ENCODE measurements at regions not wholly inside any gene's neighbourhood (a gene's known extent, or its start where the extent isn't known, plus 50 kb on each side); places are given as distances from the start of the nearest gene placed in this dataset.

DNA sequence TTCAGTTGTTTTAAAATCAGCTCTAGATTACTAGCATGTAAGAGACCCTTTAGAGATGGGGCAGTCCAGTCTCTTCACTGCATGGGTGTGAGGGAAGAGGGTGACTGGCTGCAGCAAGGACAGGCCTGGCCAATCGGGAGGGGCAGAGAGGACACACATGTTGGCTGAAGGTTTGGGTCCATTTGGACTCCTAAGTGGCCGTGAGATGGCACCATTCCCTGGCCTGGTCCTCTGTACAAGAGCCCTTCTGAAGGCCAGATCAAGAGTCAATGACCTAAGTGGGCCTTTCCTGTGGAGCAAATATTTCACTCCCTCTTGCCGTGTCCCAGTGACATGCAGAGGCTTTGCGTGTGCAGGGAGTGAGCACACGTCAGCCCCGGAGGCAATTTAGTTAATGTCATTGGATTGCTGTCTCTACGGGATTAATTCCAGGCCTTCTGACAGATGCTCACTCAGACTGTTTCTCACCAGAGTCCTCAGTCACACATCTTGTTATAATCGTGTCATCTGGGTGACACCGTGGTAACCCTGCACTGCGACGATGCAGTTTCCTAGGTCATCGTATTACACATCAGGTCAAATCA is 613.0 kb downstream of the NPHP4 start:
- no peak for DNase-seq (ENCODE audit: low read depth in 2 of 2)

DNA sequence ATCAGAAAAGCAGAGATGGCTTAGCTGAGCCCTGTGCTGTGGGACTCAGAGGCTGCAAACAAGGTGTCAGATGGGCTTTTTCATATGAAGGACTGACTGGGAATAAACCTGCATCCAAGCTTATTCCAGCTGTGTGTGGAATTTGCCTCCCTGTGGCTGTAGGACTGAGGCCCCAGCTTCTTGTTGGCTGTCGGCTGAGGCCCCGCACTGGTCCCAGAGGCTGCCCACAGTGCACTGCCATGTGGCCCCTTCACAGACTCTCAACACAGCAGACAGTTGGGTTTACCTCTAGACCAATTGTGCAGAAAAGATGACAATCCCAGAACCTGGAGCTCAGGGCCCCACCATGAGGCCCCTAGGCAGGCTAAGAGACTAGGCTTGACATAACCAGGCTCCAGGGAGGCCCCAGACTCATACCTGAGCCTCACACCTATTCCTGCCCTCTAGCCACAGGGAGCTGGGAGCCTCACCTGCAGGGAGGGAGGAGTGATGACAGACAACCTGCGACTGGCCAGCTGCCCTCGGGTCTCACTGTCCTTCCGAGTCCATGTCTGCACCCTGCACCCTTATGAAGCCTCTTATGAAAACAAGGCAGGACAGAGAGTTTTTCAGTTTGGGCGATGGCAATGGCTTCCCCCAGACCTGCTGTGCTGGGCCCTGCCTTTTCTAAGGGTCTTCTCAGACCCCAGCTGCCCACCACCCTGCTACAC is 615.5 kb downstream of the NPHP4 start:
- no peak for DNase-seq (ENCODE audit: low read depth in 2 of 2)

DNA sequence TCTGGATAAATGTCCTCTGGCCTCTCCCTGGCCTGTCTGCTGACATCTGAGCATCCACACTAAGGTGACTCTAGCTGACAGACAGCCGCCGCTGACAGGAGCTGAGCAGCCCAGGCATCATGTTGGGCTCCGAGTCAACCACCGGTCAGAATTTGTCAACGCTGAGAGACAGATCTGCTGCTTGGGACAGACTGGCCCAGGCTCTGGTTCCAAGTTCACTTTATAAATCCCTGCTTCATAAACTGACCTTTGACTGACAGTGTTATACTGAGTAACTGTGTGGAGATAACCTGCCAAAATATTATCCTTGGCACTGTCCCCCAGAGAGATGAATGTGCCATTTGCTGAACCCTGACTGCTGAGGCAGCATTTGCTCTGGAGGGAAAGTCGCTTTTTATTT is 616.7 kb downstream of the NPHP4 start:
- no peak for DNase-seq (ENCODE audit: low read depth in 2 of 2)

DNA sequence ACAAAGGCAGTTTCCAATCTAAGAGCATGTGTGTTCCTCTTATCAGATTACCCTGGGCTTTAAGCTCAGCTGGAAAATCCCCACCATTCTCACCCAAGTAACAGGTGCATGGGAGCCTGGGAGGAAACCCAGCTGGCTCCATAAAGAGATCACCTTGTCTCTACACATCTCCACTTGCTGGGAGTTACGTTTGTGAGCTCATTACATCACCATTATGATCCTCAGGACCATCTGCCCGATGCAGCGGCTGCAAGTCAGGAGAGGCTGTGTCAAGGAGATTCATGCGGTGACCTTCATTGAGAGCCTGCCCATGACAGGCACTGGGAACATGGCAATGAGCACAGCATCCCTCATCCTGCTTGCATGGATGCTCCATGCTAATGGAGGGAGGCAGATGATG is 618.0 kb downstream of the NPHP4 start:
- no peak for DNase-seq (ENCODE audit: low read depth in 2 of 2)

DNA sequence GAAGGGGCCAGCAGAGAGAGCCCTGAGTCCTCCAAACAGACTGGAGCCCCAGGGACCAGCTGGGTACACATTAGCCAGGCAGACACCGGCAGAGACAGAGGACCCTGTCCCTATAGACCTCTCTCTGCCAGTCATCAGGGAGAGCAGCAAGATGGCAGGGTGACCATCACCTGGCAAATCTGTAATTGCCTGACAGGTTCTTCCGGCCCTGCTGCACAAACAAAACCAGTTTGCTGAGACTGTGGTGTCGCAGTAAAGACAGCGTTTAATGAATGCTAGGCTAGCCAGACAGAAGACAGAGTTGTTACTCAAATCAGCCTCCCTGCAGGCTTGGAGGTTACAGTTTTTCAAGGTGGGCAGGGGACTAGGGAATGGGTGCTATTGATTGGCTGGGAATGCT is 618.9 kb downstream of the NPHP4 start:
- no peak for DNase-seq (ENCODE audit: low read depth in 2 of 2)

DNA sequence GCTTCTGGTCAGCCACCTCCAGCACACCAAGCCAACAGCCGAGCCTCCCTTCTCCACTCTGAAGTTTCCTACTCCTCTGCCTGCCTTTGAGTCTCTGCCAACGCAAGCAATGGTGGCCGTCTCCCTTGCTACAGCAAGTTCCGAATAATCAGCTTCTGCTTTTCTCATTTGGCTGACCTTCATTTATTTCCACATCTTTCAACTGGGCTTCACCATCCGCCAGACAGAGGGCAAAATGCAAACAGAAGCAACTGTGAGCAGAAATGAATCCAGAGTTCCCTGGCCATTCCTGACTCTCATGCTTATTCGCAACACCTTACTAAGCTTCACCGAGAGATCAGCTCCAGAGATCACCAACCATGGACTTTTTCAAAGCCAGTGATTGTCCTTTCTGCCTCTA is 621.0 kb downstream of the NPHP4 start:
- DNase-seq (ENCODE audit: low read depth in 2 of 2): no peak

DNA sequence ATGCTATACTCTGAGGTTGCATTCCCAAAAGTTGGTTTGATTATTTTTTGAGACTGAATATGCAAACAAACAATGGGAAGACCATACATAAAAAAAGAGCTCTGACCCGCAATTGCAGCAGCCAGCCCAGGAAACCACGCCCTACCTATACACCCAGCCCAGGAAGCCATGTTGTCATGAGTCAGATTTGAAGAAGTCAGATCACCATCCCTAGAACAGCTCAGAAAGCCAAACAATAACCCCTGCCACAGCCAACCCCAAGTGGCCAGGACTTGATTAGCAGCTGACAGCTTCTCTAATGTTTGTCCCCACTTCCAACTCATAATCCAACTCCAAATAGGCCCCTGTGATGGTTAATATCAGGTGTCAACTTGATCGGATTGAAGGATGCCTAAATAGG is 621.9 kb downstream of the NPHP4 start:
- DNase-seq (ENCODE audit: low read depth in 2 of 2): no peak

DNA sequence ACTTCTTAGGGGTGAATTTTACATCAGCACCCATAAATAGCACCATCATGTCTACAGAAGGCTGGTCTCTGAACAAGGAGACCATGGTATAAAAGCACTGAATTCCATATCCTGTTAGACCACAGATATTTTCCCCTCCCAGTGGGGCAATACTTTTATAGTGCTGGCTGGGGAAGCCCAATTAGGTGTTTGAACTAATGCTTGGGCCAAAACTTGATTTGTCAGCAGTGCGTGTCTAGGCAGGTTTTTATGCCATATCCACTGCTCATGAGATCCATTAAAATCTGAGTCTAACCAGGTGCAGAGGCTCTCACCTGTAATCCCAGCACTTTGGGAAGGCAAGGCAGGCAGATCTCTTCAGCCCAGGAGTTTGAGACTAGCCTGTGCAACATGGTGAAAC is 623.0 kb downstream of the NPHP4 start:
- DNase-seq (ENCODE audit: low read depth in 2 of 2): no peak

DNA sequence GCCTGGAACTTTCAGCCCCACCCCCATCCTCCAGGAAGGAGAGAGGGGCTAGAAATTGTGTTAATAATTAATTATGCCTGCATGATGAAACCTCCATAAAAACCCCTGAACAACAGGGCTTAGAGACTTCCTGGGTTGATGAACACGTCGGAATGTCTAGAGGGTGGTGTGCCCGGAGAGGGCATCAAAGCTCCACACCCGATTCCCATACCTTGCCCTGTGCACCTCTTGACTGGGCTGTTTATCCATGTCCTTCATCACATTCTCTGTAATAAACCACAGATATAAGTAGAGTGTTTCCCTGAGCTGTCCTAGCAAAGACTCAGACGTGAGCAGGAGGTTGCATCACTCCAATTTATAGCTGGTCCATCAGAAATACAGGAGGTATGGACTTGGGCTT is 624.0 kb downstream of the NPHP4 start:
- DNase-seq (ENCODE audit: low read depth in 2 of 2): no peak

DNA sequence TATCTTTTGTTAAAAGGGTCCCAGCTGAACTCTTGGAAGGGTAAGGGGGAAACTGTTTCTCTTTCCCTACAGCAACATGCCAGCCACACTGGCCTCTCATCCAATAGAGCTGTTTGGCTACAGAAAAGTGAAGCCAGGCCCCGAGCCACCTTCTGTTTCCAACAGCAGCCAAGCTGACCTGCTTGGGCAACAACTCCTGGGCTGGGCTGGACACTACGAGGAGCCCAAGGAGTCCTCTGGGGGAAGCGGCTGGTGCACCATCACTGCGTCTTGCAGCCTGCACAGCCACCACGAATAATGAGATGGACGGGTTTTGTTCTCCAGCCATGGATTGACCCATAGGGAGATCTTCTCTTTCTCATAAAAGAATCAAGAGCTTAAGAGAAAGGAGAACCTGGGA is 624.9 kb downstream of the NPHP4 start:
- DNase-seq (ENCODE audit: low read depth in 2 of 2): no peak

DNA sequence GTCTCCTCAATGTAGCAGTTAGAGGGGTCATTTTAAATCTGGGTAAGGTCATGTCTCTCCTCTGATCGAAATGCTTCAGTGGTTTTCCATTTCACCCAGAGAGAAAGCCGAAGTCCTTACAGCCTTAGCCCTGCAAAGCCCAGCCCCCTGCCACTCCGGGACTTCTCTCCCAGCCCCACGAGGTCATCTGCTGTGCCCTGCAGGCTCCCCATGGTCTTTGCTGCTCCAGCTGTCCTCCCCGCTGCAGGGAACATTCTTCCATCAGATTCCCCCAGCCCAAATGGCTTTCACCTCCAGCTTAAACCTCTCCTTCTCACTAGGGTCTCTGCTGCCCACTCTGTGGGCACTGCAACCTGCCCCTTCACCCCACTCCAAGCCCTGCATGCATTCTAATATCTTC is 626.5 kb downstream of the NPHP4 start:
- DNase-seq (ENCODE audit: low read depth in 2 of 2): no peak

DNA sequence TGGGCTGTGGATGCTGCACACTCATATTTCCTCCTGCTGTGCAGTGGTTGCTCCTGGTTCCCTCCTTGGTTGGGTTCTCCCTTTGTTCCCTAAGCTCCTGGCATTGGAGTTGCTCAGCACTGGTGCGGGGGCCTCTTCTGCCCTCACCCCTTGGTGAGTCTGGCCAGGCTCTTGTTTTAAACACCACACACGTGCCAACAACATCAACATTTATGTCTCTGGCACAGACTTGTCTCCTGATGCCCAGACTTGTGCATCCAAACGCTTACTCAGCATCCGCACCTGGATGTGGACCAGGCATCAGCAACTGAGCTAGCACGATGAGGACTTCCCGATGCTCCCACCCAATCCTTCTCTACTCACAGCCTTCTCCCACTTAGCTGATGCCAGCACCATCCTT is 627.6 kb downstream of the NPHP4 start:
- no peak for DNase-seq (ENCODE audit: low read depth in 2 of 2)

DNA sequence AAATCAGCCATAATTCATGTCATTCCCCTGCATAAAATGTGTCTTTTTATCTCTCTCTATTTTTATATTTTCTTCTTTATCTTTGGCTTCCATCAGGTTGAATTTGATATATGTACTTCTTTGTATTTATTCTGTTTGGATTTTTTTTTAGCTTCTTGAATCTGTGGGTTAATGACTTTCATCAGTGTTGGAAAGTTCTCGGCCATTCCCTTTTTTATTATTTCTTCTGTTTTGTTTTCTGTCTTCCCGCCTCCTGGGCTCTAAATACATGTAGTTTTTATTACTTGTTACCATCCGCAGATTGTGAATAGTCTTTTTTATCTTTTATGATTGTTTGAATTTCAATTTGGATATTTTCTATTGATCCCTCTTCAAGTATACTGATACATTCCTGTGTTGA is 637.5 kb downstream of the NPHP4 start:
- no peak for DNase-seq (ENCODE audit: low read depth in 2 of 2)

DNA sequence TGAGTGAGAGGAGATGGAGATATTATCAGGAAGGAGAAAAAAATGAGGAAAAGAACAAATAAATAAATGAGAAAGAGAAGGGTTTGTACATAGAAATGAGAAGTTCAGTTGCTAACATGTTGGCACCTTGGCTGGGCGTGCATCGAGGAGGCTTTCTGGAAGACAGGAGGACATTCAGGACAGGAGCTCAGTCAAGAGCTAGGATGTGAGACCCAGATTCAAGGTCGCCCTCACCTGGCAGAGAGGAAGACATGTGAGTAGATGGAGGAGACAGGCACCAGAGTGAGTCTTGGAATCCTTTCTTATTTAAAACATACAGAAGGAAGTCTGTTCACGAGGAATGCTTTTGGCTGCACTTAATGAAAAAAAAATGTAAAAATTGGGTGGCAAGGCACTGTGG is 640.9 kb downstream of the NPHP4 start:
- DNase-seq (ENCODE audit: low read depth in 2 of 2): no peak

DNA sequence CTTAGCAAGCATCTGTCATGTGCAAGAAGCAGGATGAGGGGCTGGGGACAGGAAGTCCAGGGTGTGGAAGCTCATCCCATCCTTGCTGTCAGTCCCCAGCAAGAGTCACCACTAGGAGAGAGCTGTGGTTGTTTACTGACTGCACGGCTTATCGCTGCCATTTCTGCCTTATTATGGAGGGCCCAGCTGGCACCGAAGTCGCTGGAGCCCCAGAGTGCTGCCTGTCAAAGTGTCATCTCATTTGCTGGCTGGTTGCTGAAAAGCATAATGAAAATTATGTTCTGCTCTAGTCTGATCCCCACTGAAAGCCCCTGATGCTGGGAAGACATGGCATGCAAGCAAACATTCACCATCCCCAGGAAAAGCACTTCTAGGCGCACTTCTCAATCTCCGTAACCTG is 642.7 kb downstream of the NPHP4 start:
- DNase-seq (ENCODE audit: low read depth in 2 of 2): no peak

DNA sequence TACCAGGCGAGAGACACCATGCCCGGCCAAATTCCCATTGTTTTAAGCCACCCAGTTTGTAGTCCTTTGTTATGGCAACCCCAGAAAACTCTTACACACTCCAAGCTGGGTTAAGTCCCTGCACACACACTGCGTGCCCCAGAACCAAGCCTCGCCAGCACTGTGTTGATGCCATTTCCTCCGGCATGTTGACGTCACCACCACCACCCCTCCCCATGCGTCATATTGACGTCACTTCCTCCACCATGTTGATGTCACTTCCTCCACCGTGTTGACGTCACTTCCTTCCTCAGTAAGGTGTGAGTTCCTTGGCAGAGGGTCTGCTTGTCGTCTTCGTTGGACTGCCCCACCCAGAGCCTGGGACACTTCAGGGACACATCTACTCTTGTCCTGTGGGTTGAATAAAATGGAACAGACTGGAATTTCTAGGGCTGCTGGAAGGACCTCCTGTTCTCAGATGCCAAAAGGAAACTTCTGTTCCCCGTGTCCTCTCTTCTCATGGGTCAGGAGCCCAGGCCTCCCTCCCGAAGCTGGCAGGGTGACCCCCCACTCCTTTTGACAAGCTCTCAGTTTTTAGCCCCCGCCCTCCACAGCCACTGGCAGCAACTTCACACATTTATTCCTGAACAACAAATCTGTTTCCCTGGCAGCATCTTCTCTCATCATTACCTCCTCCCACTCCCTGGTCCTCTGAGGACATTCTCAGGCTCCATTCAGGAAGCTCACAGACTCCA is 643.3 kb downstream of the NPHP4 start:
- no peak for DNase-seq (ENCODE audit: low read depth in 2 of 2)

DNA sequence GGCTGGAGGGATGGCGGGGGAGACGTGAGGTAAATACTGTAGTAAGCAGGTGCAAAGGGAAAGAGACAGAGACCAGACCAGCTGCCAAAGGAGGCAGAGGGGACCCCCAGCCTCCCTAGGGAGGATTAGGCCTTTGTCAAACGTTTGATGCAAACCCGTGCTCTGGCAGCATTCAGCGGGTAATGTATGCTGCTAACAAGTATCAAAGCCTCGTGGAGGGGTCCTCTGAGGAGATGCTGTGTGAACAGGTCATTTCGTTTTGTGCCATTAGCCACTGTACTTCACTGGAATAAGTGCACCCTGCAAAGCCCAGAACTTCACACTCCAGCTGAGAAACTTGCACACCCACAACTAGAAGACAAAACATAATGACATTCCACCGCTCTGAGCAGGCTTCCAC is 644.5 kb downstream of the NPHP4 start:
- DNase-seq (ENCODE audit: low read depth in 2 of 2): no peak

DNA sequence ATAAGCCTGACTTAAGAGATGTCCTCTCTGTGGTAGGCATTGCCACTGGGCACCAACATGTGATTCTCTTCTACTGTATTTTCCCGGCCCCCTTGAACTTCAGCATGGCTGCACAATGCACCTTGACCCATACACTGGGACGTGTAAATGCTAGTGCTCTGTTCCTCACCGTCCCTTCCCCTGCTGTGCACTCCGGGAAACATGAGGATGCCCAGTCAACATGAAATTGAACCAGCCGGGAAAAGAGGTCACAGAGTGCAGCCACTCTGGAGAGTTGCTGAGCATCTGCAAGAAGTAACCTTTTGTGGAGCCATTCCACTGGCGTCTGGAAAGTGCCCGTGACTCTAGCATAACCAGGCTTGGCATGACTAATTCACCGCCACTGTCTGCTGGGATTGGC is 646.7 kb downstream of the NPHP4 start:
- no peak for DNase-seq (ENCODE audit: low read depth in 2 of 2)

DNA sequence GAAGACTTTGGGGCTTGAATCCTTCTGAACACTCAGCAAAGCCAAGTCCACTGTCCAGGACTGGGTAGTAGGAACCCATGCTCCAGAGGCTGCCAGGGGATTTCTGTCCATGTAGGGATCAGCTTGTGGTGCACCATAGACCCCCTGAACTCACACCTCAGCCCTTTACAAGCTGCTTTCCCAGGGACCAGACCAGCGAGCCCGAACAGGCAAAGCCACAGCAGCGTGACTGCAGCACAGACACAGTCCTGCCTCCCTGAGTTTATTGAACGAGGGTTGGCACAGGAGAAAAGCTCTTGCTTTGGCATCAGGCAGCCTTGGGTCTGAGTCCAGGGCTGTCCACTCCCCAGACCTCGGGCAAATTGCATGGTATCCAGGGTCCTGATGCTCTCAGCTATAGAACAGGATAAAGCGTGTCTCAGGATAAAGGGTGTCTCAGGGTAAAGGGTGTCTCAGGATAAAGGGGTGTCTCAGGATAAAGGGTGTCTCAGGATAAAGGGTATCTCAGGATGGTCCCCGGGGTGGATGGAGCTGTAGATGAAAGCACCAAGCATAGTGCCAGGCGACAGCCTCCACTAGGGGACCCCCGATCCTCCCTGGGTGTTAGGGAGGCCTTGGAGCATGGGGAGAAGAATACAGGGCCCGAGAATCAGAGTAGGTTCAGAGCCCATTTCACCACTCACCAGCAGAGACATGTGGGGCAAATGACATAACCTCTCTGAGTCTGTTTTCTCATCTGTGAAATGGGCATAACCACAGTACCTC is 648.8 kb downstream of the NPHP4 start:
- no peak for DNase-seq (ENCODE audit: low read depth in 2 of 2)

DNA sequence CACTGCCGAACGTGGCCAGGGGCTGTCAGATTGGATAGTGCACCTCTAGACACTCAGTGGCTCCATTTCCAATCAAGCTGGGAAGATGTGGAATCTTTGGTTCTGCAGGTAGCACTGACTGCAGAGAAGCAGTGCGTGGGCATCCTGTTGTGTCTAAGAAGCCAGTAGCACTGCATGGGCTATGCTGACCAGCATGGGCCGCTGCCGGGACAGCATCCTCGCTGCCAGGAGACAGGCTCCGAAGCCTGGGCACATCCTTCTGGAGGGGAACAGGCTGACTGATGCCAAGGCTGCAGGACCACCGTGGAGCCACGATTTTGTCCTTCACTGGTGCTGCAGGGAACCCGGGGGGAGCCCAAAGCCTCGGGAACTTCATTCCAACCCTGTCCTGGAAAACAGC is 649.4 kb downstream of the NPHP4 start:
- no peak for DNase-seq (ENCODE audit: low read depth in 2 of 2)

DNA sequence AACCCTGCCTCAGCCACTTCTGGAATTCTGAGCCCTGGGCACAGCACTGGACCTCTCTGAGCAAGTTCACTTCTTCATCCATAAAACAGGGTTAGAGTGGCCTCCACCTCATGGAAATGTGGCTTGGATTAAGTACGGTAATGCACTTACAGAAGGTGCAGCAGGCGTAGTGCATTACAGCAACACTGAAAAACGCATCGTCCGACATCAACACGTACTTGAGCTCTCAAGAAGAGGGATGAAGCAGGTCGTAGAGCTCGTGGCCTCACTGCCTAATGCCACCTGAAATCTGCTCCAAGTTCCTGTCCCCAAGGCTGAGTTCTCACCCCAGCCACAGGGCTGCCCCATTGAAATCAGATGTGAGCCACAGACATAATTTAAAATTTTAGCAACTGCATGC is 650.1 kb downstream of the NPHP4 start:
- DNase-seq (ENCODE audit: low read depth in 2 of 2): no peak

DNA sequence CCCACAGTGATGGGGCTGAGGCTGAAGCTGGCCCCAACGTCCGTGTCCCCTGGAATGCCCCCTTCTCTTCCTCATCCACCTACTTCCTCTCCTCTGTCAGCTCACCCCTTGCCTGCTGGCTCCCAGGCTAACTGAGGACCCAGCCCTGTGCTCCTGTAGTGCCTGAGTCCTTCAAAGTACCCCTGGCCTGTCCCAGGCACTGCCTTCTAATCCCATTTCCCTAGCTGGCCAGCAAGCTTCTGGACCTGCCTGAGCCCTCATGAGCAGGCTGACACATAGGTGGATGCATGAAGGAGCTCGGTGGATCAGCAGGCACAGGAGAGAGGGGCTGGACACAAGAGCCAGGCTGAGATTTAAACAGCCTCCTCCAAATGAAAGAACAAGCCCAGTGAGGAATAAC is 650.8 kb downstream of the NPHP4 start:
- DNase-seq (ENCODE audit: low read depth in 2 of 2): no peak
